Endodermal cell (in vitro differentiated cells): ENCODE measurements at regions not wholly inside any gene's neighbourhood (a gene's known extent, or its start where the extent isn't known, plus 50 kb on each side); places are given as distances from the start of the nearest gene placed in this dataset.

Experiments used
- DNase-seq: peaks from one replicate; pipeline ENCODE4 v3.0.0-alpha.2; 2017
- H3K27ac ChIP-seq: 2 replicates; pipeline ENCODE4 v1.5.1; 2013; ENCODE audit warnings: mild to moderate bottlenecking, low read depth, low read length, moderate library complexity
- H3K27me3 ChIP-seq: 2 replicates; pipeline ENCODE4 v1.6.1; 2013; ENCODE audit warnings: mild to moderate bottlenecking, low read length, moderate library complexity; ENCODE audit not compliant: insufficient read depth, control insufficient read depth, poor library complexity, severe bottlenecking
- H3K36me3 ChIP-seq: 2 replicates; pipeline ENCODE4 v1.7.0; 2013; ENCODE audit warnings: mild to moderate bottlenecking, low read length, moderate library complexity; ENCODE audit not compliant: control insufficient read depth, insufficient read depth
- H3K4me1 ChIP-seq: one replicate; pipeline ENCODE4 v1.7.0; 2013; ENCODE audit warnings: low read length; ENCODE audit not compliant: control insufficient read depth, insufficient read depth
- H3K4me3 ChIP-seq: 2 replicates; pipeline ENCODE4 v1.5.1; 2013; ENCODE audit warnings: mild to moderate bottlenecking, low read length, moderate library complexity
- H3K9ac ChIP-seq: 2 replicates; pipeline ENCODE4 v1.6.1; 2013; ENCODE audit warnings: mild to moderate bottlenecking, low read length, moderate library complexity; ENCODE audit not compliant: poor library complexity, severe bottlenecking; ENCODE audit errors: extremely low read depth
- H3K9me3 ChIP-seq: 2 replicates; pipeline ENCODE4 v1.6.1; 2013; ENCODE audit warnings: mild to moderate bottlenecking, low read length, moderate library complexity; ENCODE audit not compliant: control insufficient read depth
- H3K27ac Mint-ChIP-seq: 2 replicates; pipeline ENCODE4 v1.8.0; 2020; ENCODE audit warnings: mixed read lengths
- H3K27me3 Mint-ChIP-seq: 2 replicates; pipeline ENCODE4 v1.8.0; 2021; ENCODE audit warnings: mild to moderate bottlenecking, mixed read lengths; ENCODE audit not compliant: insufficient read depth
- H3K36me3 Mint-ChIP-seq: 2 replicates; pipeline ENCODE4 v1.8.0; 2020; ENCODE audit warnings: low read depth, mixed read lengths
- H3K4me1 Mint-ChIP-seq: 2 replicates; pipeline ENCODE4 v1.8.0; 2020; ENCODE audit warnings: mixed read lengths
- H3K4me3 Mint-ChIP-seq: 2 replicates; pipeline ENCODE4 v1.8.0; 2020; ENCODE audit warnings: mild to moderate bottlenecking, moderate library complexity, mixed read lengths
- H3K9me3 Mint-ChIP-seq: 2 replicates; pipeline ENCODE4 v1.8.0; 2020; ENCODE audit warnings: mild to moderate bottlenecking, mixed read lengths
- CTCF ChIP-seq: fragments of 200-600 bp; sonication (generic); conservative IDR thresholded peaks from 2 replicates; pipeline ENCODE4 v1.5.0; 2021; ENCODE audit warnings: antibody characterized with exemption, mild to moderate bottlenecking
- whole genome bisulfite sequencing, 2 experiments: methylation state at CpG; one replicate each; pipeline versions ENCODE4 v1.1.5 to v1.1.7; 2013; ENCODE audit warnings: missing lambda C conversion rate in 2 of 2, mixed read lengths in 1 of 2; ENCODE audit not compliant: insufficient coverage in 1 of 2, insufficient read length in 1 of 2; 5-methylcytosine and 5-hydroxymethylcytosine counted together

- H3K9me3 ChIP-seq, result no peaks in the 10 kb centered on the region
- H3K27ac ChIP-seq, result no peak overlapping the region
- peaks cover 12% of the 10 kb centered on the region for H3K27me3 Mint-ChIP-seq
- H3K4me3 Mint-ChIP-seq, result no peak overlapping the region
- no peak overlapping the region for H3K9ac ChIP-seq
- H3K4me1 ChIP-seq, result no peaks in the 10 kb centered on the region
- no peaks in the 10 kb centered on the region for H3K36me3 ChIP-seq
- no peak for DNase-seq
- no peak for TF ChIP-seq CTCF
- H3K4me1 Mint-ChIP-seq, result peaks cover 25% of the 10 kb centered on the region
- no peaks in the 10 kb centered on the region for H3K36me3 Mint-ChIP-seq
- H3K9me3 Mint-ChIP-seq, result no peaks in the 10 kb centered on the region
- H3K4me3 ChIP-seq, result no peak overlapping the region
- WGBS, 2 experiments, result 89 to 94% methylated on average over 25 to 31 of the region's 31 CpGs
- H3K27ac Mint-ChIP-seq, result no peak overlapping the region
- H3K27me3 ChIP-seq, result no peaks in the 10 kb centered on the region
Observed at GRCh38 chr12:126899926-126900792, 1366.8 kb upstream of the TMEM132C start.

- peak; percentile 67 for DNase-seq
- peaks cover 9% of the 10 kb centered on the region for H3K27me3 Mint-ChIP-seq
- no peaks in the 10 kb centered on the region for H3K9me3 Mint-ChIP-seq
- H3K4me1 ChIP-seq, result no peaks in the 10 kb centered on the region
- 80 to 90% methylated on average over 7 to 9 of the region's 9 CpGs for WGBS, 2 experiments
- H3K4me3 Mint-ChIP-seq, result no peak overlapping the region
- H3K4me3 ChIP-seq, result no peak overlapping the region
- no peaks in the 10 kb centered on the region for H3K9me3 ChIP-seq
- H3K9ac ChIP-seq, result no peak overlapping the region
- no peaks in the 10 kb centered on the region for H3K36me3 Mint-ChIP-seq
- no peak for TF ChIP-seq CTCF
- peak overlapping the region; percentile 67 for H3K27ac Mint-ChIP-seq
- no peak overlapping the region for H3K27ac ChIP-seq
- no peaks in the 10 kb centered on the region for H3K27me3 ChIP-seq
- peaks cover 38% of the 10 kb centered on the region for H3K4me1 Mint-ChIP-seq
- no peaks in the 10 kb centered on the region for H3K36me3 ChIP-seq
Observed at GRCh38 chr12:126903027-126903876, 1363.7 kb upstream of the TMEM132C start.

GRCh38 chr12:126905752-126906151 lies 1361.2 kb upstream of the TMEM132C start:
- Histone ChIP-seq H3K9ac (no peak overlapping the region), H3K27me3 (no peaks in the 10 kb centered on the region), H3K27ac (no peak overlapping the region), H3K4me3 (no peak overlapping the region), H3K36me3 (no peaks in the 10 kb centered on the region), H3K9me3 (no peaks in the 10 kb centered on the region), H3K4me1 (no peaks in the 10 kb centered on the region)
- H3K9me3 Mint-ChIP-seq, result no peaks in the 10 kb centered on the region
- TF ChIP-seq CTCF, result no peak
- peaks cover 34% of the 10 kb centered on the region for H3K4me1 Mint-ChIP-seq
- H3K27ac Mint-ChIP-seq, result peak overlapping the region; percentile 1
- H3K27me3 Mint-ChIP-seq, result no peaks in the 10 kb centered on the region
- H3K4me3 Mint-ChIP-seq, result no peak overlapping the region
- no peaks in the 10 kb centered on the region for H3K36me3 Mint-ChIP-seq
- 95% methylated on average over 2 of the region's 2 CpGs; no CpG with 5 or more reads in 1 of the 2 experiments for WGBS, 2 experiments
- no peak for DNase-seq
